OCI-M2 (cell line): ENCODE measurements at regions not wholly inside any gene's neighbourhood (a gene's known extent, or its start where the extent isn't known, plus 50 kb on each side); places are given as distances from the start of the nearest gene placed in this dataset.
A peak's percentile ranks its signal among the peaks of the same experiment; 100 is the strongest.
"Not testable (repeated sequence)": the region's sequence is repeated elsewhere in the genome, so short reads cannot be mapped to it uniquely, and the experiment has no call there.

Source experiments
- DNase-seq: peaks from one replicate; lab custom pipeline; 2025; ENCODE audit not compliant: unreplicated experiment; lab: John Stamatoyannopoulos, UW

DNA sequence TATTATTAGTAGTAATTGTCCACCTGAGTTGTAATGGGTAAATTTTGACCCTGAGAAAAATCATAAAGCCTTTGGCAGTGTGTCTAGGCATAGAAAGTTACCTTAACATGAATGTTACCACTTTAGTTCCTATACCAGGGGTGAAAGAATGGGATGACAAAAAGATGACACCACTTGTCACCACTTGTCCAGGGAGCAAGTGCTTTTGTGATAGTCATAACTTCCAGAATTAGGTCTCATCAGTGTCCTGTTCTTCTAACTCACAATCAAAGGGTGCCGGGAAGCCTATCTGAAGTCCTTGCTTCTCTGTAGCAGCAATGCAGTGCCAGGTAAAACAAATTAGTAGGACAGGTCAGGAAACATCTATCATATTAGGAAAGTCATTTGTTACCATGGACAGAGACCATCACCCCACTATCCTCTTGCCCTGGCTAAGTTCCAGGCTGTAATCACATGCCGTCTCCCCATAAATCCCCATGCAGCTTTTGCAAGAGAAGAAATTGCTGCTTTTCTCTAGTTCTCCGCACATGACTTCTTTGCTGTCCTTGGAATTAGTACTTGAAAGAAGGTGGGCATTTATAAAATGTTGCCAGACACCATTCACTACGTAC is 156.5 kb upstream of the SGCD start:
- DNase-seq = no peak

DNA sequence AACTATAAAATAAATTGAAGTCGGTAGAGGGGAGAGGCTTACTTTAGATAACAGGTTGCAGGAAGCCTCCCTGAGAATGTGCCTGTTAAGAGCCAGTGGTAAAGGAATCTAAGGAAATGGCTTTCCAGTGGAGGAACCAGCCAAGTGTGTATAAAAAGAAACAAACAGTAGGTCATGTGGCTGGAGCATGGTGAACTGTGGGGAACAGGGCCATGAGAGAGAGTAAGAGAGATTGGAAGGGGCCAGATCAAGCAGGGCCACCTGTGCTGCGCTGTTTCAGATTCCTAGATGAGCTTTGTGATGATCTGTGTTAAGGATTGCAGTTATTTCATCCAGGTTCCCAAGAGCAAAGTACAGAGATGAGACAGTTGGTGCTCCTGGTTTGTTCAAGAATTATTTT is 152.7 kb upstream of the SGCD start:
- no peak for DNase-seq

DNA sequence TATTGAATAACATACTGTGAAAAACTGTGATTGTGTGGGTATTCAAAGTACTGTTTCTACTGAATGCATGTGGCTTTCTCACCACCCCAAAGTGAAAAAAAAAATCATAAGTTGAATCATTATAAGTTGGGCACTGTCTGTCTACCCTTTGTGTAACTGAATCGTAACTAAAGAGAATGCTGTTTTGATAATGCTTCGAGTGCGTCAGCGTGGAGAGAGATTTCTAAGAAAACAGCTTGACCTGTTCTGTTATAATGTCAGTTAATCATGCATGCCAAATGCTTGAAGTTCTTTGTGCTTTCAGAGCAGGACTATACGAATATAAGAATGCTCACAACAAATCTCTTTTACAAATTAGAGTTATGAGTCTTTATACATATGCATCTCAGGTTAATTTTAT is 148.8 kb upstream of the SGCD start:
- DNase-seq = no peak

DNA sequence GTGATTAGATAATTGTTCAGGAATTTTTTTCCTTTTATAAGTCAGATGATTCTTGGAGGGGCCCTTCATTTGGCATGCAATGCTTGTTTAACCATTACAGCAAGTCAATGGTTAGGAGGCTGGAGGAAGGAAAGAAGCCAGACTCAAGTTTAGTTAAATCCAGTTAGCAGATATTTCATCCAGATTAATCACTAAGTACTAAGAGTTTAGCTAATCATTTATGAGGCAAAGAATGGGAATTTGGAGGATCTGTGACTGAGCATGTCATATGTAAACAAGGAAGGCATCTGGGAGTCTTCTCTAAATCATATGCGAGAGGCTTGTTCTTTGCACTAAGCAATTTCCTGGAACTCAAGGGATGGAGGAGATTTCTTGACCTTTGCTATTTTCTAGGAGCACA is 145.3 kb upstream of the SGCD start:
- no peak for DNase-seq

DNA sequence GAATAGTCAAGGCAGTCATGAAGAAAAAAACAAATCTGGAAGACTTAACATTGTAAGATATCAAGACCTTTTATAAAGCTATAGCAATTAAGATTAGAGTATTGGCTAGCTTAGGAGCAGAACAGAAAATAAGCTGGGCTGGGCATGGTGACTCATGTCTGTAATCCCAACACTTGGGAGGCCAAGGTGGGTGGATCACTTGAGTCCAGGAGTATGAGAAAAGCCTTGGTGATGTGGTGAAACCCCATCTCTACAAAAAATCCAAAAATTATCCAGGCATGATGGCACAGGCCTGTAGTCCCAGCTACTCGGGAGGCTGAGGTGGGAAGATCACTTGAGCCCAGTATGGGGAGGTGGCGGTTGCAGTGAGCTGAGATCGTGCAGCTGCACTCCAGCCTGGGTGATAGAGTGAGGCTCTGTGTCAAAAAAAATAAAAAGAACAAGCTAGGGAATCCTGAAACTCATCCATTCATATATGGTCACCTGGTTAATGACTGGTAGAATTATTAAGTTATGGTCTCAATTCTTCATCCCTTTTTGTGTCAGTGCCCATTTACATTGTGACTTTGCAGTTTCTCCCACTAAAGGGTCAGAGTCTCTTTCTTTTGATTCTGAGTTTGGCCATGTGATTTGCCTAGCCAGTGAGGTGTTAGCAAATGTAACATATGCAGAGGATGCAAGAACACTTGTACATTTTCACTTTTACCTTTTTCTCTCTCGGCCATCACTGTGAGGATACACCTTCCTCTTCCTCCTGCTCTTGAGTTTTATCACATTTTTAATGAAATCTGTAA is 144.6 kb upstream of the SGCD start:
- DNase-seq = no peak

DNA sequence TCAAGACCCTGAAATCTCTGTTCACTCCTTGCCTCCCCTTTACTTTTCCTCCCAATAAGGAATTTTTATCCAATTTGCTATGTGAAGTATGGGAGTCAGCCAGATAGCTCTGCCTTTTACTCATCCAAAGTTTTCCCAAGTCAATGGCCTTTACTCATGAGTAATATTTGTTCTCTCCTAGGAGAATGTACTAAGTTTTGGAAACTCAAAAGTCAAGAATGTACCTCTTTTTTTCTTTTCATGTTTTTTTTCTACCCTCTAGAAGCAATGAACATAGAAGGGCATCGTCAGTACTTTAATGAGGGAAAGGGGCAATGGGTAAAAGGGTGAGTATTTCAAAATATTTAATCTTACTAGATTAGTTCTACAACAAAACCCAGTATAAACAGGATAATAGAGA is 140.2 kb upstream of the SGCD start:
- no peak for DNase-seq

DNA sequence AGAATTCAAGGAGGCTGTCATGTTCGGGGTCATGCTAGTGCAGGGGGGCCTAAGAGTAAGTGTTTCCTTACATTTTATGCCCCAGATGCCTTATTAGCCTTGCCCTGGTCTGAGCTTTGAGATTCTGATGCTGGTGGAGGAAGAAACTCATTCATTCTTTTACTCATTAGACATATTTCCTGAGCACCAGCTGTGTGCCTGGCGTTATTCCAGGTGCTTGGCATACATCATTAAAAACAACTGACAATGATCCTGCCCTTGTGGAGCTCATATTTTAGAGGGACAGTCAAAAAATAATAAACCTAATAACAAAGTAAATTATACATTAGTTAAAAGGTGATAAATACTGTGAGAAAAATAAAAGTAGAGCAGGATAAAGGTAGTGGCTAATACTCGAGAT is 138.9 kb upstream of the SGCD start:
- DNase-seq = no peak

DNA sequence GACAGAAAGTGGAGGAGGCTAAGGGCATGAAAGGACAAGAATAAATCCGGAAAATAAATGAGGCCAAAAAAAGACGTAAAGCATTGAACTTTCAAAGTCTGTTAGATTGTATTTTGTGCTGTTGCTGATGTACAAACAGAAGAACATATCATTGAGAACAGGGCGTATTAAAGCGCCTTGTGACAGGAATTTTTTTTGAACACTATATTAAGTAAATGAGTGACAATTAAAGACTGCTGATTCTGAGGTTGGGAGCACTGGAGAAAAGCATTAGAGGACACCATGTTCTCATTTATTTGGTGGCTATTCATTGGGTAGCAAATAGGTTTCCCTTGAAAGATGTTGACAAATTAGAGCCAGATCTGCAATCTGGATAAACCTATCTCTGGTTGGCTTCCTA is 137.3 kb upstream of the SGCD start:
- no peak for DNase-seq

DNA sequence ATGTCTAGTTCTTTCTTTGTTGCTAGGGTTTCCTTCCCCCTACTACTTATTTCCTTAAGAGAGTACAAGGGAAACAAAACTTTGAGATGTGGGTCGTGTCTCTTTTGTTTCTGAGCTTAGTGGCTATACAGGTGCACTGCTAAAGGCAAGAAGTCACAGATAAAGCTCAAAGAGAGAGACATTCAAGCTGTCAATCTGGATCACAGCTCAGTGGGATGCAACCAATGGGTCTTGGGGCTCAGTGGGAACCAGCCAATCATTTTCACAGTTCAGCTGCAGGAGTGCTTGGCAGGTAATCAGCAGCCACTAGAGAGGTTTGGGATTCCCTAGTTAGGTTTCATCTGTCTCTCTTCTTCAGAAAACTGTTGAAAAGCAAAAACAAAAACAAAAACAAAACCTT is 135.4 kb upstream of the SGCD start:
- DNase-seq = no peak

DNA sequence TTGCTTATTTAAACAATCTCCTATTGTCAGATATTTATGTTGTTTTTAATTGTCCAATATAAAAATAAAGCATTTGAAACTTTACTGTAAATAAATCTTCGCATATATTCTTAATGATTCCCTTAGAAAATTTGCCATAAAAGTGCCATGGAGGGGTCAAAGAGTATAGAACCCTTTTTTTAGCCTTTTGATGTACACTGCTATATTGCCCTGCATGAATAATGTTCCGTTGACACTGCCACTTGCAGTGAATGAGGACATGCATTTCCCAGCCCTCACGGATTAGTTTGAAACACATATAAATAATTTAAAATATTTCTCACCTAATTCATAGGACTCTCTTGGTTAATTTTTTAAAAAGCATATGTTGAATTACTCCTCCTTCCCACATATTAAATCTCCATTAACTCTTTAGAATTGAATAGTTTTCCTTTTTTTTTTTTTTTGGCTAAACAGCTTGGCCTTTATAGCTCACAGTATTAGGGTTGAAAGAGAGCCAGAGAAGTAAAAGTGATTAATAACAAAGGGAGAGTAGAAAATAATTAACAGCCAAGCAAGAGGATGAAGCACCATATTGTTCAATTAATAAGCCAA is 129.8 kb upstream of the SGCD start:
- DNase-seq = no peak

DNA sequence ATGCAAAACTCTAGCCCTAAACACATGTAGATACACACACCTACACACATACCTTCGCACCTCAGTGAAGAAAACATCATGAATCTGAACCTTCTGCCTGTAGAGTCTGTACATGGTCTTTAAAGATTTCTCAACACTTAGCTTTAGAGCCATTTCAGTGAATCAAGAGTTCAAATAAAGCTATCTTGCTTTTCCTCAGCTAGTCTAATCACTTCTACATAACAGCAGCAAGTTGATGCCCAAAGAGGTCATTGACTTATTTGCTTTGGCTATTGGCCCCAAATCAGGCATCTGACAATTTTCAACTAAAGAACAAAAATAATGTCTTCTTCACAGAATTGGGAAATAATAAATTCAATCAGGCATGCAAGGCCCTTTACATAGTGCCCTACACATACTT is 127.9 kb upstream of the SGCD start:
- no peak for DNase-seq

DNA sequence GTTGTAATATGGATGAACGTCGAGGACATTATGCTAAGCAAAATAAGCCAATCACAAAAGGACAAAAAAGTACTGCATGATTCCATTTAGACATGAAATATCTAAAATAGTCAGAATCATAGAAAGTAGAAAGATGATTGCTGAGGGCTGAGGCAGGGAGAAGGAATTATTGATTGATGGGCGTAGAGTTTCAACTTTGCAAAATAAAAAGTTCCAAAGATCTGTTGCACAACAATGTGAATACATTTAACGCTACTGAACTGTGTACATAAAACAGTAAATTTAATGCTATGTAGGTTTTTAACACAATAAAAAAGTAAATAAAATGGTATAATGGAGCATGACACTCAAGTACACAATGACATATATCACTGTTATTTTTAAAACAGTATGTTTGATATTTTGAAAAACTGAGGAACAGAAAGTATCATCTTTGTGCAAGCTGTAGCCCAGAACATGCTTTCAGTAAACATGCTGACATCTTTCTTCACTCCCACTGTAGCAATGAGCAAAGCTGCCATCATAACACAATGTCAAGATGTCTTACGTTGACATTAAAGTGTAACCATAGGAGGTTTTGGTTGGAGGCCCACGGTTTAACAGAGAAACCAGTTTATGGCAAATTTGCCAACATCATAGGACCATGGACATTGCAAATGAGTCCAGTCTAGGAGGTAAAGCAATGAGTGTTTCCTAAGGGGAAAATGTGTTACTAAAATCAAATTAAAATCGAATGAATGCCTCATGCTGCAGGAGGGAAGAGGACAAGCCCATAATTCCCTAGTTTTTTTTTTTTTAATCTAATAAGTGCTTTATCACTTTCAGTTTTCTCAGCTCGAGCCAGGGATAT is 125.8 kb upstream of the SGCD start:
- no peak for DNase-seq

DNA sequence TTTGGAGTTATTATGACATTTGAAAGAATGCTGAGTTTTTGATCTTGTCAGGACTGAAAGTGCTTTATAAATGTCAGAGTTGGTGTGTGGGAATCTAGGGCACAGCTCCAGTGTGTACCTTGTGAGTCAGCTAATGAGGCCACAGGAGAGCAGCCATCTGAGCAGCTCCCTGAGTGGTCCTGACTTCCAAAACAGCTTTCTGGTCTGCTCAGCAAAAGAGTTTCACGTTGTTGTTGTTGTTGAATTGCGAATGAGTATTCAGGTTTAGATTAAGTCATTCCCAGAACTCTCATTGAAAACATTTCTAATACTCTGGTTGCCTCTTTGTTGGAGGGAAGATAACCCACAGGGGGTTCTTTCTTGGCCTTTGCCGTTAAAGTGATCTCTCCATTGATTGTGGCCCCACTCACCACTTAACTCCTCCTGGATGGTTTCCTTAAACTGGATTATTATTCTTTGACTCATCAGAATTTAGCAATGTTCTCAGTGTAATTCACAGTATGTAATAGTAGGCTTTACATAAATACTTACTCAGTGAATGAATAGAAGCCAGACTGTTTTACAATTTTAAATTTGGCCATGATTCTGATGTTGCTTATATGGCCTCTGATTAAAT is 125.1 kb upstream of the SGCD start:
- DNase-seq = no peak

DNA sequence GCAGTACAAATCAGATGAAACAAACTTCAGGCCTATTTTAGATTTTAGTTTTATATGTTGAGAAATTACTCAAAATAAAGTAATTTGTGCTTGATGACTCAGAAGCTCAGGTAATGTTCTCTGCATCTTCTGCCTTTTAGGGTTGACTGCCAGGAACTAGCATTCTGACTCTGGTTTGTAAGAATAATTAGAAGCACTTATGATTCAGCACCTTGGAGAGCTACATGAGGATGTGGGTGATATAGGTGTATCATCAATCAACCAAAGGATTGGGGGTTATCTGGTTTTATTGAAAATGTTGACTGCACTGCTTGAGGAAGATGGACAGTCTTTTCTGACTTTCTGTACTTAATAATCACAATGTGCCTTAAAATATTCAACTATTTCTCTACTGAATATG is 118.7 kb upstream of the SGCD start:
- DNase-seq = peak; percentile 1

DNA sequence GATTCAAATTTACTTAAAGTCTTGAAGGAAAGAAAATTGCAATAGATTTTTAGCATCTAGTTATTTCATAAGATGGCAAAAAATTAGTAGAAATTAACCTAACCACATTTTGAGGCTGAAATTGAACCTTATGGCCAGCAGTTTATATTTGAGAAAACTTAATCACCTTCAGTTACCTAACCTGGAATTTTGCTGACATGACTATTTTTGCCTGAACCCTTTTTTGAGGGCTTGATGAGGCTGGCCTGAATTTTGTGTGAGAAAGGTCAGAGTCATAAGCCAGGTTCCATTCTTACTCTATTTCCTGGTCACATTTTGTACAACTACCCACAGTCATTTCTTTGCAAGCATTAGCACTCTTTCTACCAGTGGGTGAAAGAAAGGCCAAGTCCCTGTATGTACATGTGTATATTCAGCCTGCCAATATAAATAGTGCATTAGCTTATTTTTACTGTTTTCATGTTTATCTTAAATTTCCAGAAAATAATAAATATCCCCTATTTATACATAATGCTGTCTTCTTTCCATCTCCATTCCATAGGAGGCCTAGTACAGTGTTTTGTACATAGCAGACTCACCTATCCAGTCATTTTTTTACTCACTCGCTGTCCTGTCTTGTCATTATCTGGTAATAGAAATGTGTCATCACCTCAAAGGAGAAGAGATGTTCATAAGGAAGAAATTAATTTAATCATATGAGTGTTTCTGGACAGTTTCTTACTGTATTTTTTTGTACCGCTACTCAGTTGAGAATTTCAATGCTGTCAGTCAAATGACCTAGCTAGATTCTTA is 108.4 kb upstream of the SGCD start:
- no peak for DNase-seq

DNA sequence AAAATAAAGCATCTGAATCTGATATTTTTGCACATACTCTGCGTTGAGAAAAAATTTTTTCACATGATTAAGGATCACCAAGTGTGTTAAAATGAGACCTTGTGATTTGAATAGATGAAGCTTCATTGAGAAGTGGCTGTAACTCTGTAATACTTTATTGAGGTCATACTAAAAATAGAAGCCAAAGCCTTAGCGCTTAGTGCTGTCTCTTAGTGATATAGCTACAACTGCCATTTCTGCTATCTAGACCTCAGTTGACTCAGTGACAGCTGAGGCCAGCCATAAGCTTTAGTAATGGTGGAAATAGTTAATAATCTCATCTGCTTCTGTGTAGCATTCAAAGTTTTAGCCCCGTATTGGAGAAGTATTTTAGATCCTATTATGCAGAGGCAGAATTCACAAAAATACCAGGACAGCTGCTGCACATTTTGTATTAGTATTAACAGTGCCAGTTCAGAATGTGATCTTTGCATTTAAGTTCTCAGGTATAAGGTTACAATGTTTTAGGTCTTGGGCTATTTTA is 107.4 kb upstream of the SGCD start:
- DNase-seq = no peak

DNA sequence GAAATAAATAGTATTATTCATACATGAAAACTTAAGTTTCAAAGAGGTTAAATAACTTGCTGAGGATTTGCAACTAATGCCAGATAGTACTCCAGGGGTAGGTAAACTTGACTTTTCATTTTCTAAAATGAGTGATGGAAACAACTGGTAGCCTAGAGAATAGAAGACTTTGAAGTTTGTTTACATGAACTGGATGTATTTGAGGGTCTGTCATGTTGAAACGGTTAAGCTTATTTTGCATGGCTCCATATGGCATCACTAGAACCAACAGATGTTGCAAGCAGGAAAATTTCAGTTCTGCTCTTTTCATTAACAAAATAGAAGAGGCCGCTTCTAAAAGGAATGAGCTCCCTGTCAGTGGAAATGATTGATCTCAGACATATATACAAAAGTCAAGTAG is 105.1 kb upstream of the SGCD start:
- no peak for DNase-seq

DNA sequence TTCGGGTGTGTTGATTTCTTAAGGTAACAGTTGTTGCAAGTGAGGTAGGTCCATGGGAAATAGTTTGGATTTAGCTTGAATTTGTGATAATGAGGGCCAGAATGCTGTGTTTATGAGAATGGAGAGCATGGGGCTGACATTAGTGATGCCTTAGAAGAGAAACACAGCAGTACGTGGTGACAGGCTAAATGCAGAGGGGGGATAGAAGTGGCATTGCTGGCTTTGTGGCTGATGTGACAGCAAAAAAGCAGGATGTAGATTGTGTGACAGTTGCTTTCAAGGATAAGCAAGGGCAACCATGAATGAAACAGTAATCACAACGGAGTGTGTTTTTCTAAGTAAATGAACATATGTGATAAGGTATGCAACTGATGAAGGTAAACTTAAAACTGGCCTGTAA is 103.4 kb upstream of the SGCD start:
- DNase-seq = no peak

DNA sequence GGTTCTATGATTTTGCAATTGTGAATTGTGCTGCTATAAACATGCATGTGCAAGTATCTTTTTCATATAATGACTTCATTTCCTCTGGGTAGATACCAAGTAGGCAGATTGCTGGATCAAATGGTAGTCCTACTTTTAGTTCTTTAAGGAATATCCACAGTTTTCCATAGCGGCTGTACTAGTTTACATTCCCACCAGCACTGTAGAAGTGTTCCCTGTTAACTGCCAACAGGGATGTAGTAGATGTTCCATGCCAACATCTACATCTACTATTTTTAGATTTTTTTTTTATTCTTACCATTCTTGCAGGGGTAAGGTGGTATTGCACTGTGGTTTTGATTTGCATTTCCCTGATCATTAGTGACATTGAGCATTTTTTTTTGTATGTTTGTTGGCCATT is 100.5 kb upstream of the SGCD start:
- DNase-seq = not testable (repeated sequence)

DNA sequence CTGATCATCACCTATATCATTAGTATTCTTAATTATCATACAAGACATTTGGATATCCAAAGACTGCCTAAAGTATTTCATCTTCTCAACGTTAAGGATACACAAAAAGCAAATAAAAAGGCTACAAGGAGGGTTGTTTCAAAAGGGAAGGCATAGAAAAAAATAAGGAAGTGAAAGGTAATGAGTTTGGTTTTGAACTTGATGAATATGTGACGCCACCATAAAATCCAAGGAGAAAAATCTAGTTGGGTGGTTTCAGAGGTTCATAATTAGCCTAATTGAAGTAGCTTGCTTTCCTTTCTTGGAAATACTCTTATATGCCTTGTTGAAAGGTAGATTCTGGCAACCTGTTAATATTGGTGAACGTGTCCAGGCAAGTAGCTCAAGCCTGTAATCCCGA is 96.1 kb upstream of the SGCD start:
- no peak for DNase-seq
